ENCODE measurements at regions not wholly inside any gene's neighbourhood (a gene's known extent, or its start where the extent isn't known, plus 50 kb on each side); places are given as distances from the start of the nearest gene placed in this dataset.

DNA sequence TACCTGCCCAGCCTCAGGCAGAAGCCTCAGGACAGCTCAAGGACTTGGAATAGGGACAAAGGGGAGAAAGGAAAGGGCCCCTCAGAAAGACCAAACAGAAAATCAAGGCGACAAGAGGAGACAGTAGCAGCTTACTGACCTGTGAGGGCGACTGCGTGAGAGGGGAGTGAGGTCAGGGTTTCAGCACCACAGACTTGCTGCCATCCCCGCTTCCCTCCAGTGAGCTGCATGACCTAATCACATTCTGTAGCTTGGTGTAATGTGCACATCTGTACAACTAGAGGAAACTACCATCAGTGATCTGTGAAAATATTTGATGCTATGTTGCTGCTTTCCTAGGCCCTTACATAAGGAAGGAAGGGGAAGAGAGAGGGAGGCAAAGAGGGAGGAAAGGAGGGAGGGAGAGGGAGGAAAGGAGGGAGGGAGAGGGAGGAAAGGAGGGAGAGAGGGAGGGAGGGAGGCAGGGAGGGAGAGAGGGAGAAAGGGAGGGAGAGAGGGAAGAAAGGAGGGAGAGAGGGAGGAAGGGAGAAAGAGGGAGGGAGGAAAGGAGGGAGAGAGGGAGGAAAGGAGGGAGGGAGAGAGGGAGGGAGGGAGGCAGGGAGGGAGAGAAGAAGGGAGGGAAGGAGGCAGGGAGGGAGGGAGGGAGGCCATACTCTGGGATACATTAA lies 404.9 kb upstream of the CDH5 start:
- no peak overlapping the region for H3K4me3 ChIP-seq (ENCODE audit: low read depth, low read length)
- H3K36me3 ChIP-seq (ENCODE audit: control insufficient read depth, insufficient read depth, low read length) = no peaks in the 10 kb centered on the region
- peaks cover 1% of the 10 kb centered on the region; the same call in 1 of the 2 replicates for H3K27me3 ChIP-seq (ENCODE audit: control insufficient read depth, insufficient read depth, low read length)
- ChIA-PET CTCF (interaction anchor here (0.7 kb wide), 1 partner anchor 30 kb away, joined by 3 read pairs; no protein-coding TSS in a partner anchor), POLR2A (no interaction called here)
- TF ChIP-seq, protein P1, sequence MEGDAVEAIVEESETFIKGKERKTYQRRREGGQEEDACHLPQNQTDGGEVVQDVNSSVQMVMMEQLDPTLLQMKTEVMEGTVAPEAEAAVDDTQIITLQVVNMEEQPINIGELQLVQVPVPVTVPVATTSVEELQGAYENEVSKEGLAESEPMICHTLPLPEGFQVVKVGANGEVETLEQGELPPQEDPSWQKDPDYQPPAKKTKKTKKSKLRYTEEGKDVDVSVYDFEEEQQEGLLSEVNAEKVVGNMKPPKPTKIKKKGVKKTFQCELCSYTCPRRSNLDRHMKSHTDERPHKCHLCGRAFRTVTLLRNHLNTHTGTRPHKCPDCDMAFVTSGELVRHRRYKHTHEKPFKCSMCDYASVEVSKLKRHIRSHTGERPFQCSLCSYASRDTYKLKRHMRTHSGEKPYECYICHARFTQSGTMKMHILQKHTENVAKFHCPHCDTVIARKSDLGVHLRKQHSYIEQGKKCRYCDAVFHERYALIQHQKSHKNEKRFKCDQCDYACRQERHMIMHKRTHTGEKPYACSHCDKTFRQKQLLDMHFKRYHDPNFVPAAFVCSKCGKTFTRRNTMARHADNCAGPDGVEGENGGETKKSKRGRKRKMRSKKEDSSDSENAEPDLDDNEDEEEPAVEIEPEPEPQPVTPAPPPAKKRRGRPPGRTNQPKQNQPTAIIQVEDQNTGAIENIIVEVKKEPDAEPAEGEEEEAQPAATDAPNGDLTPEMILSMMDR (IDR thresholded peaks at IDR 0.05; ENCODE audit: insufficient read depth, low read depth, low read length) = no peak
- no peak for DNase-seq (ENCODE audit: low read depth)

DNA sequence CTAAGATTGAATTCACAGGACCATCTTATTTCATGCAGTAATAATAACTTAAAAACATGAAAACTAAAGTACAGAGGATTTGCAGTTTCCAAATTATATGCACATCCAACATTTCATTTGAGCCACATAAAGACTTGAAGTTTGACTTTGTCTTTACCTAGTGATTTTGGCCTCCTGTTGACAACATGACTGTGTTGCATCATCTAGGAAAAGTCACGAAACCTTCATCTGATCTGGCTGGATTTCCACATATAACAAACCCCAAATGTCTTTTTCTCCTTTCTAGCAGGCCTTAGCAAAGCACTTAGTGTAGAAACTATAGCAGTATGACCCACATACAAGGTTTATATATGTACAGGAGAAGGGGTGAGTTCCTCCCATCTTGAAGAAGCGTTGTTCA lies 406.5 kb upstream of the CDH5 start:
- no peak overlapping the region for H3K4me3 ChIP-seq (ENCODE audit: low read depth, low read length)
- TF ChIP-seq, protein P1 (IDR thresholded peaks at IDR 0.05; ENCODE audit: insufficient read depth, low read depth, low read length) = no peak
- no peaks in the 10 kb centered on the region for H3K36me3 ChIP-seq (ENCODE audit: control insufficient read depth, insufficient read depth, low read length)
- DNase-seq (ENCODE audit: low read depth) = no peak
- CTCF ChIA-PET = no interaction called here
- POLR2A ChIA-PET = no interaction called here
- H3K27me3 ChIP-seq (ENCODE audit: control insufficient read depth, insufficient read depth, low read length) = peaks cover 1% of the 10 kb centered on the region; the same call in 1 of the 2 replicates

DNA sequence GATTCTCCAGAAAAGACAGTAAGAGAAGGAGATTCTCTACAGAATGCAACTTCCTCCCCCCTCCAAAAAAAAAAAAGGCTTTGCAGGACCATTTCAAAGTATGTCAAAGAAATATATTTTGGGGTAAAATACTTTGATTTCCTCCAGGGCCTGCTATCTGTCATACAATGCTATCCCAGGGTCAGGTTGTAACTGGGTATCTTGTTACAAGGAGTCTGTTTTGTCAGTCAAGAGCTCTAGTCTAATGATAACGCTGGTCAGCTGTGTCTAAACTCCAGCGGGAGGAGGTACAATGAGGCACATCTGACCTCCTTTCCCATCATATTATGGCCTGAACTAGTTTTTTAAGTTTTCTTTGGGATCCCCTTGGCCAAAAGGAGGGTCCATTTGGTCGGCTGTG lies 408.4 kb upstream of the CDH5 start:
- Histone ChIP-seq H3K27me3 (ENCODE audit: control insufficient read depth, insufficient read depth, low read length) (peaks cover 1% of the 10 kb centered on the region; the same call in 1 of the 2 replicates), H3K36me3 (ENCODE audit: control insufficient read depth, insufficient read depth, low read length) (no peaks in the 10 kb centered on the region), H3K4me3 (ENCODE audit: low read depth, low read length) (no peak overlapping the region)
- POLR2A ChIA-PET = no interaction called here
- no peak for DNase-seq (ENCODE audit: low read depth)
- TF ChIP-seq, protein P1 (IDR thresholded peaks at IDR 0.05; ENCODE audit: insufficient read depth, low read depth, low read length) = no peak
- CTCF ChIA-PET = interaction anchor here (0.6 kb wide), 1 partner anchor 79 kb away, joined by 3 read pairs; no protein-coding TSS in a partner anchor

DNA sequence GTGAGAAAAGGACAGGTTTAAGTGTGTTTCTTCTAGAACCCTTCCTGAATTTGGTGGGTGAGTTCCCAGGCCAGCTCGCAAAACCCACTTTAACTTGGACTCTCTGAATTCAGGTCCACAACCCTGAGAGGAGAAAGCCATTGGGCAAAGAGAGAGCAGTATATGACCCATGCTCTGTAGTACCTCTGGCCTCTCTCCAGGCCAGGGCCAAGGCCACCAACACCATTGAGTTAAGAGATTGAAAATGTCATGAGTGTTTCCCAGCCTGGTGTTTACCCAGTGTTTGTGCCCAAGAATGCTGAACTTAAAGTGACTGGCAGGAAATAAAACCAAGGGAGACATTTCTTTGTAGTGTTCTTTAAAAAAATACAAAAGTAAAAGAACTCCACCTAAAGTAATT lies 410.4 kb upstream of the CDH5 start:
- CTCF ChIA-PET = no interaction called here
- TF ChIP-seq, protein P1 (IDR thresholded peaks at IDR 0.05; ENCODE audit: insufficient read depth, low read depth, low read length) = no peak
- Histone ChIP-seq H3K36me3 (ENCODE audit: control insufficient read depth, insufficient read depth, low read length) (no peaks in the 10 kb centered on the region), H3K27me3 (ENCODE audit: control insufficient read depth, insufficient read depth, low read length) (peaks cover 1% of the 10 kb centered on the region; the same call in 1 of the 2 replicates), H3K4me3 (ENCODE audit: low read depth, low read length) (no peak overlapping the region)
- no peak for DNase-seq (ENCODE audit: low read depth)
- POLR2A ChIA-PET = no interaction called here

DNA sequence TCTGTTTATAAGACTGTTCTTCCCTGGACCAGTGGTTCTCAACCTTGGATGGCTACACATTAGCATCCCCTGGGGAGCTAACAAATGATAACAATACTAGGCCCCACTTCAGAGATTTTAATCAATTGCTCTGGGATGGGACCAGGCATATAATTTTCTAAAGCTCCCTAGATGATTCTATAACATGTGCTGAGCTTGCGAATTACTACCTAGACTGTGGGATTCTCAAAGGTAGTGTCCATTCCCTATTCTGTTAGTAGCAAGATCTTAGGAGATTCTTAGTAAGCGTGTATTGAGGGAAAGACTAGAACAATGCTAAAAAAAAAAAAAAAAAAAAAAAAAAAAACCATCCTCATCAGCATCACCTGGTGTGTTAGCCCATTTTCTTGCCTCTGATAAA lies 412.0 kb upstream of the CDH5 start:
- no peak for DNase-seq (ENCODE audit: low read depth)
- TF ChIP-seq, protein P1 (IDR thresholded peaks at IDR 0.05; ENCODE audit: insufficient read depth, low read depth, low read length) = no peak
- Histone ChIP-seq H3K27me3 (ENCODE audit: control insufficient read depth, insufficient read depth, low read length) (no peaks in the 10 kb centered on the region; the same call in 1 of the 2 replicates), H3K36me3 (ENCODE audit: control insufficient read depth, insufficient read depth, low read length) (no peaks in the 10 kb centered on the region), H3K4me3 (ENCODE audit: low read depth, low read length) (no peak overlapping the region)
- ChIA-PET POLR2A (no interaction called here), CTCF (no interaction called here)
